SK-N-SH (cell line): ENCODE measurements at regions not wholly inside any gene's neighbourhood (a gene's known extent, or its start where the extent isn't known, plus 50 kb on each side); places are given as distances from the start of the nearest gene placed in this dataset.
"Not testable (repeated sequence)": the region's sequence is repeated elsewhere in the genome, so short reads cannot be mapped to it uniquely, and the experiment has no call there.

Experiments used
- EP300 ChIP-seq, 2 experiments: IDR thresholded peaks; 2 replicates each; pipeline versions ENCODE4 v1.4.0 to v1.6.1; 2012; ENCODE audit warnings: borderline replicate concordance in 1 of 2, low read depth in 1 of 2, low read length in 1 of 2
- JUND ChIP-seq: IDR thresholded peaks from 2 replicates; pipeline ENCODE4 v1.4.0; 2012
- REST ChIP-seq: IDR thresholded peaks from 2 replicates; pipeline ENCODE4 v1.6.1; 2012; ENCODE audit warnings: mild to moderate bottlenecking, low read depth, low read length, moderate library complexity
- TAF1 ChIP-seq: IDR thresholded peaks from 2 replicates; pipeline ENCODE4 v1.6.1; 2012; ENCODE audit warnings: low read depth, mild to moderate bottlenecking, low read length, moderate library complexity, borderline replicate concordance
- TF ChIP-seq, protein P1 (sequence below): fragments of 200-600 bp; sonication (generic); IDR thresholded peaks from 2 replicates; pipeline ENCODE4 v1.6.1; 2017; ENCODE audit warnings: antibody characterized with exemption, mild to moderate bottlenecking, moderate library complexity

- TF ChIP-seq, protein P1, sequence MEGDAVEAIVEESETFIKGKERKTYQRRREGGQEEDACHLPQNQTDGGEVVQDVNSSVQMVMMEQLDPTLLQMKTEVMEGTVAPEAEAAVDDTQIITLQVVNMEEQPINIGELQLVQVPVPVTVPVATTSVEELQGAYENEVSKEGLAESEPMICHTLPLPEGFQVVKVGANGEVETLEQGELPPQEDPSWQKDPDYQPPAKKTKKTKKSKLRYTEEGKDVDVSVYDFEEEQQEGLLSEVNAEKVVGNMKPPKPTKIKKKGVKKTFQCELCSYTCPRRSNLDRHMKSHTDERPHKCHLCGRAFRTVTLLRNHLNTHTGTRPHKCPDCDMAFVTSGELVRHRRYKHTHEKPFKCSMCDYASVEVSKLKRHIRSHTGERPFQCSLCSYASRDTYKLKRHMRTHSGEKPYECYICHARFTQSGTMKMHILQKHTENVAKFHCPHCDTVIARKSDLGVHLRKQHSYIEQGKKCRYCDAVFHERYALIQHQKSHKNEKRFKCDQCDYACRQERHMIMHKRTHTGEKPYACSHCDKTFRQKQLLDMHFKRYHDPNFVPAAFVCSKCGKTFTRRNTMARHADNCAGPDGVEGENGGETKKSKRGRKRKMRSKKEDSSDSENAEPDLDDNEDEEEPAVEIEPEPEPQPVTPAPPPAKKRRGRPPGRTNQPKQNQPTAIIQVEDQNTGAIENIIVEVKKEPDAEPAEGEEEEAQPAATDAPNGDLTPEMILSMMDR = not testable (repeated sequence)
- not testable (repeated sequence) for TF ChIP-seq TAF1; EP300 (IDR thresholded peaks at IDR 0.05; ENCODE audit: borderline replicate concordance in 1 of 2, low read depth in 1 of 2, low read length in 1 of 2); REST; JUND
These were observed 75.0 kb downstream of the HAPSTR1 start for GRCh38 chr16:9166326-9166993.
